ENCODE measurements at regions not wholly inside any gene's neighbourhood (a gene's known extent, or its start where the extent isn't known, plus 50 kb on each side); places are given as distances from the start of the nearest gene placed in this dataset.

- 94 to 97% (median 94%) methylated on average over 10 of the region's 10 CpGs for WGBS, 5 donors
These were observed 194.7 kb downstream of the GALR1 start for GRCh38 chr18:77444385-77444784.

GRCh38 chr18:77448046-77448445 lies 198.4 kb downstream of the GALR1 start:
- H3K4me1 ChIP-seq: no peaks in the 10 kb centered on the region
- intact Hi-C loops (cut with DNase I; ENCODE audit: low total_unique reads): no loop called here
- 43 to 66% (median 52%) methylated on average over 6 of the region's 6 CpGs for WGBS, 5 donors
- TF ChIP-seq CTCF (IDR thresholded peaks at IDR 0.05 in 8 of 11, conservative IDR thresholded peaks at IDR 0.05 in 3 of 11) (no peak), POLR2A (IDR thresholded peaks at IDR 0.05) (no peak), POLR2AphosphoS5 (IDR thresholded peaks at IDR 0.05) (no peak)
- no peak overlapping the region for H3K4me3 ChIP-seq
- H3K27ac ChIP-seq: no peak overlapping the region
- no peaks in the 10 kb centered on the region for H3K9me3 ChIP-seq
- H3K27me3 ChIP-seq (replicated peaks in 1 of 7): peaks cover 0 to 9% (median 0%) of the 10 kb centered on the region in 7 donors
- no peaks in the 10 kb centered on the region for H3K36me3 ChIP-seq
- no peak for DNase-seq

More at GRCh38 chr18:77444385-77444784, 194.7 kb downstream of the GALR1 start:
- intact Hi-C loops (cut with DNase I; ENCODE audit: low total_unique reads): no loop called here
- DNase-seq: no peak
- Histone ChIP-seq H3K4me1 (no peaks in the 10 kb centered on the region), H3K27ac (no peak overlapping the region), H3K4me3 (no peak overlapping the region), H3K36me3 (no peaks in the 10 kb centered on the region), H3K9me3 (no peaks in the 10 kb centered on the region), H3K27me3 (replicated peaks in 1 of 7) (peaks cover 0 to 17% (median 0%) of the 10 kb centered on the region in 7 donors)
- TF ChIP-seq POLR2AphosphoS5 (IDR thresholded peaks at IDR 0.05) (no peak), CTCF (IDR thresholded peaks at IDR 0.05 in 8 of 11, conservative IDR thresholded peaks at IDR 0.05 in 3 of 11) (no peak)

- DNase-seq: no peak
- Histone ChIP-seq H3K27ac (no peak overlapping the region), H3K4me3 (no peak overlapping the region), H3K4me1 (no peaks in the 10 kb centered on the region), H3K27me3 (replicated peaks in 1 of 7) (peaks cover 0 to 8% (median 0%) of the 10 kb centered on the region in 7 donors), H3K9me3 (no peaks in the 10 kb centered on the region), H3K36me3 (no peaks in the 10 kb centered on the region)
- intact Hi-C loops (cut with DNase I; ENCODE audit: low total_unique reads): no loop called here
- no peak for TF ChIP-seq CTCF (IDR thresholded peaks at IDR 0.05 in 8 of 11, conservative IDR thresholded peaks at IDR 0.05 in 3 of 11)
- no peak for TF ChIP-seq POLR2A (IDR thresholded peaks at IDR 0.05)
- TF ChIP-seq POLR2AphosphoS5 (IDR thresholded peaks at IDR 0.05): no peak
- WGBS, 5 donors: 88 to 99% (median 95%) methylated on average over 2 of the region's 2 CpGs
These were observed 205.4 kb downstream of the GALR1 start for GRCh38 chr18:77455004-77455403.

GRCh38 chr18:77457681-77458080 lies 208.0 kb downstream of the GALR1 start:
- H3K4me1 ChIP-seq: no peaks in the 10 kb centered on the region
- H3K27ac ChIP-seq: no peak overlapping the region
- H3K27me3 ChIP-seq (replicated peaks in 1 of 7): peaks cover 0 to 8% (median 0%) of the 10 kb centered on the region in 7 donors
- H3K36me3 ChIP-seq: no peaks in the 10 kb centered on the region
- TF ChIP-seq POLR2AphosphoS5 (IDR thresholded peaks at IDR 0.05) (no peak), CTCF (IDR thresholded peaks at IDR 0.05 in 8 of 11, conservative IDR thresholded peaks at IDR 0.05 in 3 of 11) (no peak), POLR2A (IDR thresholded peaks at IDR 0.05) (no peak)
- no peak for DNase-seq
- H3K4me3 ChIP-seq: no peak overlapping the region
- no peaks in the 10 kb centered on the region for H3K9me3 ChIP-seq
- WGBS, 5 donors: 59 to 88% (median 75%) methylated on average over 3 of the region's 3 CpGs
- intact Hi-C loops (cut with DNase I; ENCODE audit: low total_unique reads): no loop called here

All from spleen (tissue), 11 donors.